ENCODE measurements at regions not wholly inside any gene's neighbourhood (a gene's known extent, or its start where the extent isn't known, plus 50 kb on each side); places are given as distances from the start of the nearest gene placed in this dataset.

DNA sequence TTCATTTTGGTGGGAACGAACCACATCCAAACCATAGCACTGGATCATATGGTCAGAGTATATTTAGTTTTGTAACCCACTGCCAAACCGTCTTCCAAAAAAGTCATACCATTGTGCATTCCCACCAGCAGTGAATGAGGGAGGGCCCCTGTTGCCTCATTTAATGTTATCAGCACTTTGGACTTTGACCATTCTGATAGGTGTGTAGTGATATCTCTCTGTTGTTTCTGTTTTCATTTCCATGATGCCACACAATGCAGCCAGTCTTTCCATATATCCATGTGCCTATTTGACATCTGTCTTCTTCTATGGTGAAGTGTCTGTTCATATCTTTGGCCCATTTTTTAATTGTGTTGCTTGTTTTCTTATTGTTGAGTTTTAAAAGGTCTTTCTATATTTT is 105.0 kb upstream of the PPP2R2D start:
- no peaks in the 10 kb centered on the region for H3K36me3 ChIP-seq (ENCODE audit: control insufficient read depth, insufficient read depth, low read length)
- DNase-seq (ENCODE audit: low read depth) = no peak
- H3K27me3 ChIP-seq (ENCODE audit: control insufficient read depth, insufficient read depth, low read length) = no peaks in the 10 kb centered on the region
- TF ChIP-seq, protein P1, sequence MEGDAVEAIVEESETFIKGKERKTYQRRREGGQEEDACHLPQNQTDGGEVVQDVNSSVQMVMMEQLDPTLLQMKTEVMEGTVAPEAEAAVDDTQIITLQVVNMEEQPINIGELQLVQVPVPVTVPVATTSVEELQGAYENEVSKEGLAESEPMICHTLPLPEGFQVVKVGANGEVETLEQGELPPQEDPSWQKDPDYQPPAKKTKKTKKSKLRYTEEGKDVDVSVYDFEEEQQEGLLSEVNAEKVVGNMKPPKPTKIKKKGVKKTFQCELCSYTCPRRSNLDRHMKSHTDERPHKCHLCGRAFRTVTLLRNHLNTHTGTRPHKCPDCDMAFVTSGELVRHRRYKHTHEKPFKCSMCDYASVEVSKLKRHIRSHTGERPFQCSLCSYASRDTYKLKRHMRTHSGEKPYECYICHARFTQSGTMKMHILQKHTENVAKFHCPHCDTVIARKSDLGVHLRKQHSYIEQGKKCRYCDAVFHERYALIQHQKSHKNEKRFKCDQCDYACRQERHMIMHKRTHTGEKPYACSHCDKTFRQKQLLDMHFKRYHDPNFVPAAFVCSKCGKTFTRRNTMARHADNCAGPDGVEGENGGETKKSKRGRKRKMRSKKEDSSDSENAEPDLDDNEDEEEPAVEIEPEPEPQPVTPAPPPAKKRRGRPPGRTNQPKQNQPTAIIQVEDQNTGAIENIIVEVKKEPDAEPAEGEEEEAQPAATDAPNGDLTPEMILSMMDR (IDR thresholded peaks at IDR 0.05; ENCODE audit: insufficient read depth, low read length, poor library complexity, severe bottlenecking) = no peak
- no peak overlapping the region for H3K4me3 ChIP-seq (ENCODE audit: low read depth, low read length)

DNA sequence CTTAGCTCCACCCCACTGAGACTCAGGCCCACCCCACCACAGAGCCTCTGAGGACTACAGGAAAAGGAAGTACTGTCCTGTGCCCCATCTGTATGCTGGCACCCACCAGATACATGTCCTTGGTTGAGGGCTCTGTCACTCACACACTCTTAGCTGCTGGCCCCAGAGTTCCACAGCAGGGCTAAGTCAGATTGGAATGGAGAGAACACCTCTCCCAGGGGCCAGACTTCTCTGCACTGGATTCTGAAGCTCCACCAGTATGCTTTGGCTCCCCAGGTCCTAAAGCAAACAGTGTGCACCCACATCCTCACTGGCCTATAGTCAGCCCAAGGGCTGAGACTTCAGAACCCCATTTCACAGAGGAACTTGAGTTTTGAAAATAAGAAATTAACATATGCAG is 103.2 kb upstream of the PPP2R2D start:
- TF ChIP-seq, protein P1 (IDR thresholded peaks at IDR 0.05; ENCODE audit: insufficient read depth, low read length, poor library complexity, severe bottlenecking) = no peak

DNA sequence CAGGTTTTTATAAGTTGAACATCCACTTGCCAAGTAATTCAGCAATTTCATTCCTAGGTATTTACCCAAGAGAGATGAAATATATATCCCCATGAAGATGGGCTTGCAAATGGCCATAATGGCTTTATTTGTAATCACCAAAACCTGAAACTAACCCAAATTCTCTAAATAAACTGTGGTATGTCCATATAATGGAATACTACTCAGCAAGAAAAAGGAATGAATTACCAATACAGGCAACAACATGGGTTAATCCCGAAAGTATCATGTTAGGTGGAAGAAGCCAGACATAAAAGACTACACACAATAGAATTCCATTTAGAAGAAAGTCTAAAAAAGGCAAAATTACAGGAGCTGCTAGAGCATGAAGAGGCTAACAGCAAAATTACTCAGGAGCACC is 101.4 kb upstream of the PPP2R2D start:
- Histone ChIP-seq H3K4me3 (ENCODE audit: low read depth, low read length) (no peak overlapping the region), H3K36me3 (ENCODE audit: control insufficient read depth, insufficient read depth, low read length) (no peaks in the 10 kb centered on the region), H3K27me3 (ENCODE audit: control insufficient read depth, insufficient read depth, low read length) (no peaks in the 10 kb centered on the region)
- DNase-seq (ENCODE audit: low read depth) = no peak
- TF ChIP-seq, protein P1 (IDR thresholded peaks at IDR 0.05; ENCODE audit: insufficient read depth, low read length, poor library complexity, severe bottlenecking) = no peak

More for the DNA sequence above, 103.2 kb upstream of the PPP2R2D start:
- Histone ChIP-seq H3K4me3 (ENCODE audit: low read depth, low read length) (no peak overlapping the region), H3K27me3 (ENCODE audit: control insufficient read depth, insufficient read depth, low read length) (no peaks in the 10 kb centered on the region), H3K36me3 (ENCODE audit: control insufficient read depth, insufficient read depth, low read length) (no peaks in the 10 kb centered on the region)
- no peak for DNase-seq (ENCODE audit: low read depth)

DNA sequence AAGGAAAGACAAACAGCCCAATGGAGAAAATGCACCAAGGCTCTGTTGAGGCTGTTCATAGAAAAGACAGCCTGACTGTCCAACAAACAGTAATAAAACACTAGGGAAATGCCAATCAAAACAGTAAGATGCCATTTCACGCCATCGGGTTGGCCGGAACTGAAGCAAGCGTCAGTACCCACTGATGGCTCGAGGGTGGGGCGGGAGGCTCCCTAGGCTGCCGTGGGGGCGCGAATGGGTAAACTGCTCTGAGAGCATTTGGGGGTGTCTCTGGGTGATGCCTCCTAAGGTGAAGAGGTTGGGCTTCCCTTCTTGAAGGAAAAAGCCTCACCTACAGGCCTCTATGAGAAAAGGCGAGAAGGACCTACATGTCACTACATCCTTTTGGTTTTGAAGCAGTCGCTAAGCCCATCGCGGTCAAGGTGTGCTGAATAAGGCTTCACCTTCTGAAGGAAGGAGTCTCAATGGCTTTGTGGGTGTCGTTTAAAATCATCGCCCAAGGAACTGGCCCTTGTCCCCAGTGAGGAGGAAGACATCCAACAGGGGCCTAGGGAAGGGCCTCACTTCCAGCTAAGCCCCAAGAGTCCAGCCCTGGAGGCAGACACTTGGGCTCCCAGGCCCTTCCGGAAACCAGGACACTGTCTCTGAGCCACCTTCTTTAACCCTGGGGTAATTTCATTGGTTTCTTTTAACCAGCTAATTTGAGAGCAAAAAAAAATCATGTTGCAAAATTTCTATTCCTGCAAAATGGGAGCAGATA is 98.5 kb upstream of the PPP2R2D start:
- no peak overlapping the region for H3K4me3 ChIP-seq (ENCODE audit: low read depth, low read length)
- H3K36me3 ChIP-seq (ENCODE audit: control insufficient read depth, insufficient read depth, low read length) = no peaks in the 10 kb centered on the region
- TF ChIP-seq, protein P1 (IDR thresholded peaks at IDR 0.05; ENCODE audit: insufficient read depth, low read length, poor library complexity, severe bottlenecking) = no peak
- no peaks in the 10 kb centered on the region for H3K27me3 ChIP-seq (ENCODE audit: control insufficient read depth, insufficient read depth, low read length)
- no peak for DNase-seq (ENCODE audit: low read depth)

DNA sequence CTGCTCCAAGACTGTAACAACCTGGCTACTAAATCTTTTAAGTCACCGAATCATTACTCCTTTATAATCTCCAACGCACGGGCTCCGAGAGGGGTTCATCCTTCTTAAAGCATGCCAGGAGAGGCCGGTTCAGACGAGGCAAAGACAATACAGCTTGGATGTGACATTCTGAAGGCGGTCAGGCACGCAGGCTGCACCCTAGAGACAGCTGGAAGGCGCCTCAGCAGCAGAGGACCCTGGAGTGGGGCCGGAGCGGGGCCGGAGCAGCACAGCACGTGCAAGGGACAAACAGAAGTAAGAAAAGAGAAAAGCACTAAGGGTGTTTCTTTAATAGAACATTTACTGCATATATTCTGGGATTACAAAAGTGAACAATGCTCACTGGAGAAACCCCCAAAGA is 97.8 kb upstream of the PPP2R2D start:
- H3K36me3 ChIP-seq (ENCODE audit: control insufficient read depth, insufficient read depth, low read length) = no peaks in the 10 kb centered on the region
- H3K27me3 ChIP-seq (ENCODE audit: control insufficient read depth, insufficient read depth, low read length) = no peaks in the 10 kb centered on the region
- TF ChIP-seq, protein P1 (IDR thresholded peaks at IDR 0.05; ENCODE audit: insufficient read depth, low read length, poor library complexity, severe bottlenecking) = no peak
- H3K4me3 ChIP-seq (ENCODE audit: low read depth, low read length) = no peak overlapping the region
- no peak for DNase-seq (ENCODE audit: low read depth)

Measured in kidney epithelial cell (primary cell).